Neural cell (in vitro differentiated cells): ENCODE measurements at regions not wholly inside any gene's neighbourhood (a gene's known extent, or its start where the extent isn't known, plus 50 kb on each side); places are given as distances from the start of the nearest gene placed in this dataset.

Experiments
- H2AFZ ChIP-seq: fragments of 200-600, 300-800 bp; sonication (generic), shearing (Covaris generic); 2 replicates; pipeline ENCODE4 v1.6.0; 2014; ENCODE audit warnings: low read depth, mild to moderate bottlenecking, antibody characterized with exemption, low read length, moderate library complexity
- H3F3A ChIP-seq: fragments of 200-600 bp; shearing (Covaris generic); 2 replicates; pipeline ENCODE4 v1.6.1; 2016; ENCODE audit warnings: mild to moderate bottlenecking, moderate library complexity, mixed read lengths, antibody characterized with exemption, low read length; ENCODE audit not compliant: insufficient read depth, poor library complexity, severe bottlenecking
- H3K27ac ChIP-seq: fragments of 200-600, 300-800 bp; sonication (generic), shearing (Covaris generic); 2 replicates; pipeline ENCODE4 v1.5.1; 2014; ENCODE audit warnings: mild to moderate bottlenecking, low read length, moderate library complexity
- H3K27me3 ChIP-seq: fragments of 300-800, 200-600 bp; sonication (generic), shearing (Covaris generic); 2 replicates; pipeline ENCODE4 v1.6.0; 2014; ENCODE audit warnings: mild to moderate bottlenecking, low read depth, low read length, moderate library complexity; ENCODE audit not compliant: insufficient read depth
- H3K36me3 ChIP-seq: fragments of 300-800, 200-600 bp; sonication (generic), shearing (Covaris generic); 2 replicates; pipeline ENCODE4 v1.5.1; 2014; ENCODE audit warnings: mild to moderate bottlenecking, antibody characterized with exemption, low read length, moderate library complexity; ENCODE audit not compliant: insufficient read depth
- H3K4me2 ChIP-seq: fragments of 300-800, 200-600 bp; sonication (generic), shearing (Covaris generic); 2 replicates; pipeline ENCODE4 v1.6.0; 2014; ENCODE audit warnings: mild to moderate bottlenecking, low read length
- H3K4me3 ChIP-seq: fragments of 300-800, 200-600 bp; sonication (generic), shearing (Covaris generic); 2 replicates; pipeline ENCODE4 v1.5.1; 2014; ENCODE audit warnings: mild to moderate bottlenecking, low read length, moderate library complexity
- H3K79me2 ChIP-seq: fragments of 200-600 bp; shearing (Covaris generic); replicated peaks from 2 replicates; pipeline ENCODE4 v1.6.0; 2014; ENCODE audit warnings: mild to moderate bottlenecking, low read length, moderate library complexity; ENCODE audit not compliant: insufficient read depth
- H3K9ac ChIP-seq: fragments of 300-800, 200-600 bp; sonication (generic), shearing (Covaris generic); 2 replicates; pipeline ENCODE4 v1.6.1; 2016; ENCODE audit warnings: mild to moderate bottlenecking, low read length, mixed read lengths
- H3K9me2 ChIP-seq: fragments of 200-600 bp; shearing (Covaris generic); 2 replicates; pipeline ENCODE4 v1.6.1; 2016; ENCODE audit warnings: mild to moderate bottlenecking, low read length, mixed read lengths; ENCODE audit not compliant: insufficient read depth
- H3K9me3 ChIP-seq: fragments of 200-600, 300-800 bp; sonication (generic), shearing (Covaris generic); 2 replicates; pipeline ENCODE4 v1.6.1; 2016; ENCODE audit warnings: mild to moderate bottlenecking, mixed run types, low read length, moderate library complexity, mixed read lengths
- H4K20me1 ChIP-seq: fragments of 200-600 bp; shearing (Covaris generic); 2 replicates; pipeline ENCODE4 v1.6.1; 2016; ENCODE audit warnings: mild to moderate bottlenecking, mixed run types; ENCODE audit not compliant: insufficient read depth
- CTCF ChIP-seq: fragments of 450-650 bp; IDR thresholded peaks from 2 replicates; pipeline ENCODE4 v1.5.1; 2014; ENCODE audit warnings: antibody characterized with exemption, mild to moderate bottlenecking, moderate library complexity; ENCODE audit not compliant: poor library complexity, severe bottlenecking
- EP300 ChIP-seq: fragments of 450-650 bp; conservative IDR thresholded peaks from 2 replicates; pipeline ENCODE4 v1.6.1; 2014; ENCODE audit warnings: antibody characterized with exemption, mild to moderate bottlenecking, moderate library complexity; ENCODE audit not compliant: poor library complexity, severe bottlenecking
- EZH2 ChIP-seq: fragments of 200-600, 300-800 bp; shearing (Covaris generic), sonication (generic); IDR thresholded peaks from 2 replicates; pipeline ENCODE4 v1.6.1; 2014; ENCODE audit warnings: antibody characterized with exemption, low read length, borderline replicate concordance, mild to moderate bottlenecking; ENCODE audit not compliant: insufficient read depth, poor library complexity, severe bottlenecking
- MXI1 ChIP-seq: fragments of 450-650 bp; conservative IDR thresholded peaks from 2 replicates; pipeline ENCODE4 v1.6.1; 2014; ENCODE audit warnings: antibody characterized with exemption, mild to moderate bottlenecking; ENCODE audit not compliant: poor library complexity, severe bottlenecking
- POLR2AphosphoS5 ChIP-seq: IDR thresholded peaks from 2 replicates; pipeline ENCODE4 v1.6.1; 2012
- RAD21 ChIP-seq: fragments of 450-650 bp; conservative IDR thresholded peaks from 2 replicates; pipeline ENCODE4 v1.6.1; 2014; ENCODE audit warnings: antibody characterized with exemption, mild to moderate bottlenecking, moderate library complexity
- REST ChIP-seq: IDR thresholded peaks from 2 replicates; pipeline ENCODE4 v1.6.1; 2012; ENCODE audit warnings: borderline replicate concordance
- SMC3 ChIP-seq: fragments of 450-650 bp; conservative IDR thresholded peaks from 2 replicates; pipeline ENCODE4 v1.6.1; 2014; ENCODE audit warnings: antibody characterized with exemption, mild to moderate bottlenecking, moderate library complexity; ENCODE audit not compliant: poor library complexity
- TAF1 ChIP-seq: IDR thresholded peaks from 2 replicates; pipeline ENCODE4 v1.6.1; 2012; ENCODE audit warnings: low read depth

- H3K9me2 ChIP-seq: no peaks in the 10 kb centered on the region
- no peak overlapping the region for H3K9ac ChIP-seq
- no peak overlapping the region for H3K4me2 ChIP-seq
- no peaks in the 10 kb centered on the region for H3K27me3 ChIP-seq
- H3K36me3 ChIP-seq: no peaks in the 10 kb centered on the region
- no peak overlapping the region for H2AFZ ChIP-seq
- H3K27ac ChIP-seq: no peak overlapping the region
- H3F3A ChIP-seq: no peaks in the 10 kb centered on the region
- no peak overlapping the region for H3K4me3 ChIP-seq
- H3K9me3 ChIP-seq: no peaks in the 10 kb centered on the region
- H3K79me2 ChIP-seq: no peaks in the 10 kb centered on the region
- no peaks in the 10 kb centered on the region for H4K20me1 ChIP-seq
- peak; percentile 93 for TF ChIP-seq SMC3
- peak; percentile 92 for TF ChIP-seq CTCF
- no peak for TF ChIP-seq EZH2
- TF ChIP-seq TAF1: no peak
- no peak for TF ChIP-seq REST
- no peak for TF ChIP-seq MXI1
- TF ChIP-seq RAD21: peak; percentile 95
- TF ChIP-seq POLR2AphosphoS5: no peak
- TF ChIP-seq EP300: no peak
Measured at GRCh38 chr14:95432144-95433093, 84.0 kb downstream of the SYNE3 start.

- H3F3A ChIP-seq: no peaks in the 10 kb centered on the region
- no peak overlapping the region for H3K27ac ChIP-seq
- H4K20me1 ChIP-seq: no peaks in the 10 kb centered on the region
- H3K4me2 ChIP-seq: no peak overlapping the region
- no peak overlapping the region for H3K9ac ChIP-seq
- no peaks in the 10 kb centered on the region for H3K27me3 ChIP-seq
- no peaks in the 10 kb centered on the region for H3K79me2 ChIP-seq
- no peak overlapping the region for H3K4me3 ChIP-seq
- H3K9me2 ChIP-seq: no peaks in the 10 kb centered on the region
- H2AFZ ChIP-seq: no peak overlapping the region
- no peaks in the 10 kb centered on the region for H3K36me3 ChIP-seq
- peak; percentile 61 for TF ChIP-seq RAD21
- peak; percentile 50 for TF ChIP-seq SMC3
- no peak for TF ChIP-seq REST
- TF ChIP-seq CTCF: peak; percentile 60
- H3K9me3 ChIP-seq: no peaks in the 10 kb centered on the region
Measured at GRCh38 chr14:95431199-95432143, 85.0 kb downstream of the SYNE3 start.
